ENCODE measurements at regions not wholly inside any gene's neighbourhood (a gene's known extent, or its start where the extent isn't known, plus 50 kb on each side); places are given as distances from the start of the nearest gene placed in this dataset.

DNA sequence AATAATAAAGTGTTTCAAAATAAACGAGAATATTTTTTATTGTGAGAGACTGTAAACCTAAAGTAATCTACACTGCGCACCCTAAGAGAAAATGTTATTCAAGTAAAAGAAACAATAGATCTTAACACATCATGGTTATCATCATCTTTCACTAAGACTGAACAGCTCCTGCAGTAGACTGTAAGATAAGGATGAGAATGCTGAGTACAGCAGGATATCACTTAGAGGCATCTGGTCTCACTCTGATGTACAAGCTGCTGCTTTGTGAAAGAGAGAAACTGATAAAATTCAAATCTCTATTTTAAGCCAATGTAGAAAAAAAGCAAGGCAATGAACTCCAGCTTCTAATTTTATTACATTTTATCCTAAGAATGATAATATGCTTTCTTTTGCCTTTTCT, 261.7 kb upstream of the HTR2A start:
- TF ChIP-seq, protein P1, sequence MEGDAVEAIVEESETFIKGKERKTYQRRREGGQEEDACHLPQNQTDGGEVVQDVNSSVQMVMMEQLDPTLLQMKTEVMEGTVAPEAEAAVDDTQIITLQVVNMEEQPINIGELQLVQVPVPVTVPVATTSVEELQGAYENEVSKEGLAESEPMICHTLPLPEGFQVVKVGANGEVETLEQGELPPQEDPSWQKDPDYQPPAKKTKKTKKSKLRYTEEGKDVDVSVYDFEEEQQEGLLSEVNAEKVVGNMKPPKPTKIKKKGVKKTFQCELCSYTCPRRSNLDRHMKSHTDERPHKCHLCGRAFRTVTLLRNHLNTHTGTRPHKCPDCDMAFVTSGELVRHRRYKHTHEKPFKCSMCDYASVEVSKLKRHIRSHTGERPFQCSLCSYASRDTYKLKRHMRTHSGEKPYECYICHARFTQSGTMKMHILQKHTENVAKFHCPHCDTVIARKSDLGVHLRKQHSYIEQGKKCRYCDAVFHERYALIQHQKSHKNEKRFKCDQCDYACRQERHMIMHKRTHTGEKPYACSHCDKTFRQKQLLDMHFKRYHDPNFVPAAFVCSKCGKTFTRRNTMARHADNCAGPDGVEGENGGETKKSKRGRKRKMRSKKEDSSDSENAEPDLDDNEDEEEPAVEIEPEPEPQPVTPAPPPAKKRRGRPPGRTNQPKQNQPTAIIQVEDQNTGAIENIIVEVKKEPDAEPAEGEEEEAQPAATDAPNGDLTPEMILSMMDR (IDR thresholded peaks at IDR 0.05; ENCODE audit: insufficient read depth, low read depth, low read length), result no peak
- no peak for TF ChIP-seq EZH2 (IDR thresholded peaks at IDR 0.05; ENCODE audit: insufficient read depth, low read length)

Data from astrocyte (in vitro differentiated cells and primary cell).